ENCODE measurements at regions not wholly inside any gene's neighbourhood (a gene's known extent, or its start where the extent isn't known, plus 50 kb on each side); places are given as distances from the start of the nearest gene placed in this dataset.
A peak's percentile ranks its signal among the peaks of the same experiment; 100 is the strongest.

DNA sequence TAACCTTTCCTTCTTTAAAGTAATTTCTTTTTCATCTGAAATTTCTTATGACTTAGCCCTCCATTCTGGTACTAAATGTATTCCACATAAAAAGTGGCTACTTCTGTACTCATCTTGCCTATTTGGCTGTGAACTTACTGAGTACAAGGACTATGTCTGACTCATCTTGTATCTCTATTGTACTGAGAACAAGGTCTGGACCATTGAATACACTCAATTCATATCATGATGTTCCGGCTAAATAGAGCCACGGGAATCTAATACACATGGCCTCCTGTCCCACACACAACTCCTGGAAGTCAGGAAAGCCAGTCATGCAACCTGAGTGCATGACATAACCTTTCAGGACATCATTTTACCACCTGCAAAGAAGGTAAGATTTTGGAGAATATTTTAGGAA, 203.9 kb downstream of the PLK2 start:
- DNase-seq (ENCODE audit: low read depth) = no peak

DNA sequence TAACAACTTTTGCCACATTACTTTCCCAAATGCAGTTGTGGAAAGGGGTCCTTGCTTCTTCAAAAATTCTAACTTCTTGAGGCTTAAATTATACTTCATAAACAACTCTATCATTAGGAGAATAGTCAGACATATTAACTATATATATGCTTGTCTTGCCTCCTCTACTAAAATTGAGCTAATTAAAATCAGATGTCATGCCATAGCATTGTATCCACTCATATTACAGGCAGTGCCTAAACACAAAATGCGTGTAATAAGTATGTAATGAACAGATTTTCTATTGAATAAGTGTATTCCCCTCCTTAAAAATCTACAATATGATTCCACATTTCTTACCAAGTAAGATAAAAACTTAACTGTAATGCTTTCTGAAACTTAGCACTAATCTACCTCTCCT, 204.5 kb downstream of the PLK2 start:
- no peak for DNase-seq (ENCODE audit: low read depth)

DNA sequence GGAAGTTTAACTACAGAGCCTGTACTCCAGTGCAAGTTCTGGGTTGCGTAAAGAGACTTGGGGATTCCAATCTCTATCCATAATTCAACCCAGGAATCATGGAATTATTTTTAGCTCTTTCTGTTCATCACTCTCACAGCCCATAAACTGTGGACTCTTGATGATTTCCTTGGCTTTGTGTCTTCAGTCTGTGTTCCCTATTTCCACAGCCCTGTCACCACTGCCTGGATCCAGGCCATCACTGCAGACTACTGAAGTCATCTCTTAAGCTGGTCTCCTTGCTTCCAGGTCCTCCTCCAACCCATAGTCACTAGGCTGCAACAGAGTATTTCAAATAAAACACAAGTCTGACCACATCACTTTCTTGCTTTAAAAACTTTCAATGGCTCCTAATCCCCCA, 211.7 kb downstream of the PLK2 start:
- no peak for DNase-seq (ENCODE audit: low read depth)

DNA sequence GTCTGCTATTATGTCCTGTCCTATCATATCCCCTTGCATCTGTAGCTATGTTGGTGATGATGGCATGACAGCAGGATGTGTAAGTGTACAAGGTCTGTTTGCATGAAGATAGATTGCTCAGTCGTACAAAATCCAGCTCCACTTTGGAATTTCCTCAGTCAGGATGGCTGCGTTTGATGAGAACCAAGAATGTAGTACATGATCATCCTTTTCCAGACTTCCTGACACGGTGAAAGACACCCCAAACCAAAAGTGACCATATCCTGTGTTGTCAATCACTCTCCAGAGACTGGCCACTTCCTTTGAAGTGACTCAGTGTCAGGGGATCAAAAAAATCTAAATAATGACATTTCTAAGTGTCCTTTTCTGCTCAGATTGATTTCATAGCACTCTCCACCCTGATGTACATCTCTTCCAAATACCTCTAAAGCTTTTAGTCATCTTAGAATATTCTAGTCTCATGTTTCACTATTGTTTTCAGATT, 213.4 kb downstream of the PLK2 start:
- DNase-seq (ENCODE audit: low read depth) = no peak

DNA sequence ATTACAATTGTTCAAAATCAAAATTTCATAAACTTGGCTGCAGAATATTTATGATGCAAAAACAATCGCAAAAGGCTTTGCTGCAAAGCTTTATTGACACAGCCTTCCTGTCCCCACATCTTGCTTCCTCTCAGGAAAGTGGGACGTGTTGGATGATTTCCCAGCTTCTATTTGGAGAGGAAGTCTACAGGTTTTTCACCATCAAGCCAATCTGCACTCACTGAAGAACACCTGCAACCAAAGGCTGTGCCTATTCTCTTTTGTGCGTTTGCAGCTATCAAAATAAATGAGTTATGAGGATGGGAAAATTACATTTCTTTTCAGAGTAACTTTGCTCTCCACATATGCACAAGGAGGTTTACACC, 214.4 kb downstream of the PLK2 start:
- DNase-seq (ENCODE audit: low read depth) = no peak

DNA sequence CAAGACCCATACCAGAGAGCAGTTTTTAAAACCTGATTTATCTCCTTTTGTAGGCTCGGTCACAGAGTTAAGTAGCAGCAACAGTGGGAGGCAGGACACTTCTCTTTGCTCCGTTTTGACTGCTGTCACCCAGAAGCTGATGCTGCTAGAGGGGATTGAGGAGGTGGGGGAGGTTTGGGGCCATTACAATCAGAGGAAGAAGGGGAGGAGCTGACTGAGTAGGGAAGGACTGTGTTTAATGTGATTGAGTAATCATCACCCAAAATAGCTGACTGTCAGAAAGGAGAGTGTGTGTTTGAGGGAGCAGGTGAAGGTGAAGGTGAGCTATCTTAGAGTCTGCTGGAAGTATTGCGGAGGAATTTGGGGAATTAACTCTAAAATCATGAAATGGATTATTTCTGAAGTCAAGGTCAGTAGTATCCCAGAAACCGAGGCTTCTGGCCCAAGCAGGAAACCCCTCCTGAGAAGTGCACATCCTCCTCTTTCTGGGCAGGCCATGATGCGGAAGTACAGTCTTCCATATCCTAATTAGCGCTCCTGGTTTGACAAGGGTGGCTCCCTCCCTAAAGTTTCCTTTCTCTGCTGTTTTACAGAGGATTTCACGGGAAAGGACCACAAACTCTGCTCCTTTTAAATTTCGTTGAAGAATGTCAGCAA, 214.9 kb downstream of the PLK2 start:
- DNase-seq (ENCODE audit: low read depth) = no peak

DNA sequence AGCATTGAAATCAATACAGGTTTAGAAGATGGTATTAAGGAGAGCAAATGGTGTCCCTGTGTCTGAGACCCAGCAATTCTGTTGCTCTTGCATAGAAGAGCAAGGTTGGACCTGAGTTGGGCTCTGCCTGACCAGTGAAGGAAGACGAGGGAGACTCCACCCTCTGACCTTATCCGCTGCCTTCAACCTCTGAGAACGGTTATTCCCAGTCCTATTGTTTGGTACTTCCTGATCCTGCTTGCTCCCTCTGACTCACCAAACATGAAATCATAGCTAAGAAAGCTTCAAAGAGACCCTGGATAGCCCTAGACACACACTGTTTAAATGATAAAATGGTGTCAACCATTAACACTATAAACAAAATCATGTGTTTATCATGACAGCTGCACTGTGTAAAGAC, 218.5 kb downstream of the PLK2 start:
- no peak for DNase-seq (ENCODE audit: low read depth)

DNA sequence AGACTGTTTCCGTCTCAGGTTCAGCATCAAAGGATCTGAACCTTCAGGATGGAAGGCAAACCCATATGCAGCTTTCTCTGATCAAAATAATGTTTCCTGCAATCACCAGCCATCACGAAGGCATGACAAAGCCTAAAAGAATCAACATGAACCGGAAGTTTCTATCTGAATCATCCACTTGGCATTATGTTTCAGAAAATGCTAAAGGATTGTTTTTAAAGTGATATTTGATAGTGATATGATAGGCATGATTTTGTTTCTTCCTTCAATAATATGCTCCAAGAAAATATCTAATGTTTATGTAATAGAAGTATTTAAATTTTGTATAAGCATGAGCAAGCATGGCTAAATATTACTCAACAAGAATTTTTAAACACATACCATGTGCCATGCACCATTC, 219.6 kb downstream of the PLK2 start:
- DNase-seq (ENCODE audit: low read depth) = peak; percentile 81

DNA sequence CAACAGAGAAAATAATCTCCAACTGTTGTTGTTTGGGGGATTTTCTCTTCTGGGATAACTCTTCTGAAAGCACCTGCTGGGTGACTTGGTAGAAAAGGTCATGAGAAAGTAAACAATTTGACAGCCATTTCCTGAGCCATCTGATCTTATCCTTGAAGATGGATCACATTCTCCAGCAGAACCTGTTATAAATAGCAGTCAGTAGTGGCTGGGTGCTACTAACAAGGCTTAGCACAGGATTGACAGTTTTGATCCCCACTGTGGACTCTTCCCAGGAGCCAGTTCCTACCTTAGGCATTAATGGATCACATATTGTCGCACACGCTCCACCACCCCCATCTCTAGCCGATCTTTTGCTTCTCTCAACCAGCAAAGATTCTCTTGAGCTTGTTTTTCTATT, 220.2 kb downstream of the PLK2 start:
- DNase-seq (ENCODE audit: low read depth) = no peak

DNA sequence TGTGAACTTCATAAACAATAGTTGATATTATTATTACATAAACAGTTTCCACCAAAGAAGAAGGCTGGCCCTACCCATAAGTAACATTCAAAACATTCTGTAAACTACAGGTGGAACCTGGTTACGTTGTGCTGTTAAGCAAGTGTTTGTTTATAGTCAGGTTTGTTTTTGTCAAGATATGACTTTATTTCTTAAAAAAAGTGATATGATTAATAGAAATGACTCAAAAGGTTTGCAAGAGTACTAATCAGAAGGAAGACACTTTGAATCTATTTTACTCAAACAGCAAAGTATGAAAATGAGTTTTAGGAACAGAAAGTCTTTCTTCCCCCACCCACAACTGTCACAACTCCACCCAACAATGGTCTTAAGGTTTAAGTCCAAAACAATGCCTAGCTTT, 220.8 kb downstream of the PLK2 start:
- no peak for DNase-seq (ENCODE audit: low read depth)

DNA sequence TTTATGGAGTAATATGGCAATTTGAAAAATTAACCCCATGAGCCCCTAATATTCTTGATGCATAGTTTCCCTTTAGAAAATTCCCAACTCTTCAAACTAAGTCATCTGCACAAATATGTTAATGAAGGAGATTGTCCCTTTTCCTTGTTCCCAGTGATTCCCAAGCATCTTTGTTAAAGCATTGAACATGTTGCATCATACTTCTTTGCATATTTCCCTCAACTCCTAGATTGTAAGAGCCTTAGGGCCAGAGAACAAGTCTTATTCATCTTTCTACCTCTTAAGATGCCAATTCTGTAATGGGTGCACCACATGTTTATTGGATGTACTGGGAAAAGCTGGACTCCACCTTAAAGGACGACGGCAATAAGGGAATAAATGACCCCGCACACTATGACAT, 223.4 kb downstream of the PLK2 start:
- DNase-seq (ENCODE audit: low read depth) = no peak

DNA sequence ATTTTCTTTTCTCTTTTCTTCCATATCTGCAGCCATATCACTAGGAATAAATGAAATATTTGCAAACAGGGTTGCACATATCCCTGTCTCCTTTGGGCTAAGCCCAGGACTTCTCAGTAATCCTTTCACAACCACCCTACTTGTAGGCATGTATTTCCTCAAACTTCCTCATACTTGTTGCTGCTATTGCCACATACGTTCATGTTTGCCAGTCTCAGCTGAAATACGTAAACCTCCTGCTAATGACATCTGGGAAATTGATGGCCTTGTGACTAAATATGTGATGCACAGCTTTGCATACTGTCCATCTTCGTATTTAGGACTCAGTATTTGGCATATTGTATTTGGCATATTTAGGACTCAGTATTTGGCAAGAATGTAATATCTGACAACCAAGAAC, 224.6 kb downstream of the PLK2 start:
- DNase-seq (ENCODE audit: low read depth) = no peak

DNA sequence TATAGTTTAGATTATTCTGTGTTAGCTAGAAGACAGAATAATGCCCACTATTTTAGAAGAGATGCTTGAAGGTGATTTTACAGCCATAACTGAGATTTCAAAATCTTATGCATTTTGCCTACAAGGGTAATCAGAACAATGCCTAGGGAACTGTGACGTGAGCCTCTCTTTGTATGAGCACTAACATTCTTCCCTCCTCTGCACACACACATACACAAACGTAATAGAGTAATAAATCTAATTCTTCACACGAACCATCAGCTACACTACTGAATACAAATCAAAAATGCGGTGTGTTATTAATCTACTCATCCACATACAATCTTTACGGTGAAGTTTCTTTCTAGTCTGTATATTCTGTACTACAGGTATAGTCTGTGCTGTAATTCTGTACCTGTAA, 227.8 kb downstream of the PLK2 start:
- no peak for DNase-seq (ENCODE audit: low read depth)

DNA sequence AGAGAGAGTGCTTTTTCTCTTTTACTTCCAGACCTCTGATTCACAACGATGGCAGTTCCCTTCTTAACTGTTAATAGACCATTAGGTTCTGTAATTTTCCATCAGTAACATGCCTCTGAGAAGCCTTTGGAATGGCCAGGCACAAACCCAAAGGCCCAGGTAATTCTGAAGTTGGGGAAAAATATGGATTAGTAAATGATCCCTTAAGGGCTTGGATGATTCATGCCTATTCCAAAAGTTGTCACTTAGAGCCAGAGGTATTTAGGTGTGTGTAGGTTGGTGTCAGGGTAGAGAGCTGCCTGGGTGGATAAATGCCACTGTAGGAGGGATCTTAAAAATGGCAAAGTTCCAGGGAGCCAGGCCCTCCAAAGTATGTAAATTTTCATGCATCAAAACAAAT, 228.8 kb downstream of the PLK2 start:
- no peak for DNase-seq (ENCODE audit: low read depth)

DNA sequence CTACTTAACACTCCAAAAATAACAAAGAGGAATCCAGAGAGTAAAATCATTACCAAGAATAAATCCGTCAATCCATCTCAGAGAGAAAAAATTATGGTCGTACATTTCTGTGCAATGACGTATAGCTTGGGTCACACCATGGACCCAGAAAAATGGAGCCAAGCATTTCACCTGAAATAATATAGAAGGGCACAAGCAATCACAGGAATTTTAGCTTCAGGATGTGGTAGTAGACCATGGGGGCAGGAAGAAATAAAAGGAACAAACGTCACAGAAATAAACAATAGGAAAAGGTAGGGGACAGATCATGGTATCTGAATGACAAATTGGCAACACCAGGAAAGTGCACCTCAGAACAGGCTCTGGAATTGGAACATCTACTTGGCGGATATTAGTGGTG, 231.0 kb downstream of the PLK2 start:
- DNase-seq (ENCODE audit: low read depth) = no peak

DNA sequence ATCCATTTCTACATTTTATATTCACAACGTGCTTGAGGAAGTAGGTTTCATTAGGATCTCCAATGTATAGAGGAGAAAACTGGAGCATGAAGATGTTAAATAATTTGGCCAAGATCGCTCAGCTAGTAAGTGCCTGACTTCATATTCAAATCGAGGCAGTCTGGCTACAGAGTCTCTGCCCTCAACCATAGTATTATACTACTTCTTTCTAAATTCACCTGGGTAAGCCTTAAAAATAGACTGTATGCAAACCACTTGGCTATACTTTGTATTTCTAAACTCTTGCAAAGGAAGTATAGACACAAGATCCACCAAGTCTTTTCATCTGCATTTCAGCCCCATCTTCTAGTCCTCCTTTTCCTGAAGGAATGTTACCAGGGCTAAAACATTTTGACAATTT, 232.0 kb downstream of the PLK2 start:
- DNase-seq (ENCODE audit: low read depth) = no peak

DNA sequence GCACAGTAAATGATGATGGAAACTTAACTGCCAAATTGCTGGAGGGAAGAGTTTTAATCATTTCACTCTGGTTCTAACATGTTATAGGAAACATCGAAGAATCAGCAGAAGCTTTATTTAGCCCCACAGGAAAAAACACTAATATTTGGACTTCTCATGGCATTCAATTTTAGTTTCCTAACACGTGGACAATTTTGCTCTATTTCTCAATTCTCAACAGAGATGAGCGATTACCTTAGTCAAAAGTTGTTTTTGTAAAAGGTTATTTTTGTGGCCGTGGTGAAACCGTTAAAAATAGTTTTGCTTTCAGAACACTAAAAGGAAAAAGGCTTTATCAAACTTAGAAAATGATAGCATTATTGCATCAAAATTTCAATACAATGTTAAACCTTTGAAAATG, 235.2 kb downstream of the PLK2 start:
- DNase-seq (ENCODE audit: low read depth) = no peak

DNA sequence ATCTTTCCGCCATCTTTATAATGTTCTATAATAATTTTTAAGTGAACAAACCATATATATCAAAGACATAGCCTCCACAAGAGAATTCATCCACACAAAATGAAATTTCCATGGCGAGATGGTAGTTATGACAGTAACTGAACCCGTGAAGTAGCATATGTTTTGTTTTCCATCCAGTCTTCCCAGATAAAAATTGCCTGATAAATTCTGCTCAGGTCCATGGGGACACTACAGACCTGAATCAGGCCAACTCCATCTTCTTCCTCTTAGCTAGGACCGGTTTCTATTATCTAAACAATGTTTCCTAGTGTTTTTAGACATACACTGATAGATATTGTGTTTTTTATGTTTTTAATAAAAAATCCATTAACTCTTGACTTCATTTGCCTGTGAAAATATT, 235.7 kb downstream of the PLK2 start:
- no peak for DNase-seq (ENCODE audit: low read depth)

DNA sequence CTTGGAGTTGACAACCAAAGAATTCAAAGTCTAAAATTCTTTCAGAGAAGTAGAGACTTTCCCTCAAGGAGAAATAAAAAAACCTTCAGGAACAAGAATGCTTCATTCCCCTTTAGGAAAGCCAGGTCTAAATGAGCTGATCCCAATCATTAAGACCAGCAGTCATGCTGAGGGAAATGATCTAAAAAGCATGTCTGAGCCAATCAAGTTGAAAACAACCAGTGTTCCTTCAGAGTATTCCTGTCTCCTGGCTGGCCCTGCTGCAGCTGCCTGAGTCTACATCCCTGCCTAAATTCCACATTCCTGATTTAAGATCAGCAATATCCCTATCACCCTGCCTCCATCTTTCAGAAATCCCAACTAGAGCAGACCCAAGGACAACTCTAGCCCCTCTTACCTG, 244.5 kb downstream of the PLK2 start:
- no peak for DNase-seq (ENCODE audit: low read depth)

DNA sequence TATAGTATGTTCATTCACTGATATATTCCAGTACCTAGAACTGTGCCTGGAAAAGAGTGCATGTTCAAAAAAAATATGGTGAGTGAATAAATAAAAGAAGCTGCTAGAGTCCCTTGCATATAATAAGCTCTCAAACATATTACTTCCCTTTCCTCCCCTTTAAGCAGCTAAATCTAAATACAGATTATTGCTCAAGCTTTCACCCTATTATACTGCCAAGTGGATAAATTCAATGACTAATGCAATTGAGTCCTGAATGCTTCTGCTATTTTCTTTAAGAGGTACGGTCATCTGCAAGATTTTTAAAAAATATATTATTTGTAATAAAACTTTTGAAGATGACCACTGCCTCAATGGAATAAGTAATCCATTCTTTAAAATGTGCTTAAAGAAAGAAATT, 248.4 kb downstream of the PLK2 start:
- DNase-seq (ENCODE audit: low read depth) = no peak

DNA sequence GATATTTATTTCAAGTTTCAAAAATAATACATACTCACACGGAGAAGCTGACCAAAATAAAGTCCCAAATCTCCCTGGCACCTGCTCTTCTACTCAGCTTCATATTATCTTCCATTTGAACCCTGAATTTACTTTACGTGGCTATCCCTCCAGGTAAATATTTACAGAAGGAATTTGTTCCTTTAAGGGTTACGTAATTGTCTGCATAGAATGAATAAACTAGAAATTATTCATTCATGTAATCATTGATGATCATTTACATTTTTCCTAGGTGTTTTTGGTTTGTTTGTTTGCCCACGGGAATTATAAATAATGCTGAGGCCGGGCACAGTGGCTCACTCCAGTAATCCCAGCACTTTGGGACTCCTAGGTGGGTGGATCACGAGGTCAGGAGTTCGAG, 251.2 kb downstream of the PLK2 start:
- no peak for DNase-seq (ENCODE audit: low read depth)

DNA sequence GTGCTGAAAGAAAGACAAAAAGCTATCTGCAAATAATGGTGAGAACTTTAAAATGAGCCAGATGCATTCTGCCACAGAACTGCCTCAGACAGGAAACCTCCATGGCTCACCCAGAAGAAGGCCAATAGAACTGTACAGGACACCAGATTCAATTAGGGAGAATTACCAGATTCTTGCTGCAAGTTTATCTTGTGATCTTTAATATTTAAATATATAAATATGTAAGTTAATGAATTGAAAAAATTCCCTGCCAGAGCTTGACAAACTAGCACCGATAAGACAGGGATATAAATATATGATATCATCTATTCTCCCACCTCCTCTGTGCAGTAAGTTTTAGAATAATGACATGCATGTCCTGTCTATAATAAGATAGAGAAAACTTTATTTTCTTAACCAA, 252.8 kb downstream of the PLK2 start:
- DNase-seq (ENCODE audit: low read depth) = no peak

DNA sequence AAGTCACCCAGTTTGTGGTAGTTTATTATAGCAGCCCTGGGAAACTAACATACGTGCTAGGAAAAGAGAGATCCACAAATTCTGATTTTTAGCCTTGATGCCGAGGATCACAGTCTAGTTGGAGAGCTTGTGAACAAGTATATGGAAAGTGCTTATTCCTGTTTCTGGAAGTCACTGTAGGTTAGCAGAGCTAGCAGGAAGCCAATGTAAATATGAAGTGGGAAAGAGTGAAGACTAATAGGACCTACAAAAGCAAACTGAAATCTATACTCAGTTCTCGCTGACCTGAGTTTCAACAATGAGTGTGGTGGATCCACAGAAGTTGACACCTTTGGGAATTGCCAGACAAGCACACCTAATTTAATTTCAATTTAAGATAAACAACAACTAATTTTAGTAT, 254.9 kb downstream of the PLK2 start:
- no peak for DNase-seq (ENCODE audit: low read depth)

DNA sequence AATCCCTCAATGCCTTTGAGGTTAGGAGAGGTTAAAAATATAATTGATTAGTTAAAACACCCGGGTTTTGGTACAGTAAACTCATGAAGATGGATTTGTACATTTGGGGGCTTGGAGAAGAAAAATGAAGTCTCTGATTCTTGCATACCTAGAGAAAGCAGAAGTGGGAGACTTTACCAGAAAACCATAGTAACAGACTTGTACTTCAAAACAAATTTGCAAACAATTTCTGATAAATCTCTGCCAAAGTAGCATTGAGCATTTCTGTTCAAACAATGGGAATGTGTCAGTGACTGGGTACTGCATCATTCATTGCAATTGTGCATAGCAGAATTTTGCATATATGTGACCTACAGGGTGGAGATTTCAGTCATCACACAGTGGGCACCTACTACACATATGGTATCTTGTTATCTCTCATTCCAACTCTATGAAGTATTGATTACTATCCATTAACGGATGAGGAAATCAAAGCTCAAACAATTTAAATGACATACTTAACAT, 256.9 kb downstream of the PLK2 start:
- no peak for DNase-seq (ENCODE audit: low read depth)

All from HS-5 (cell line).